Activated CD8-positive, alpha-beta memory T cell treated with anti-CD3 and anti-CD28 coated beads, Interleukin-2, amount 50 U/mL, for 4 hours (primary cell): ENCODE measurements at regions not wholly inside any gene's neighbourhood (a gene's known extent, or its start where the extent isn't known, plus 50 kb on each side); places are given as distances from the start of the nearest gene placed in this dataset.

Experiments
- DNase-seq: peaks from one replicate; pipeline ENCODE4 v3.0.0-alpha.2; 2020

- DNase-seq: no peak
These were observed 393.9 kb upstream of the CFAP20DC start for GRCh38 chr3:59443618-59444293.

- DNase-seq: no peak
These were observed 392.2 kb upstream of the CFAP20DC start for GRCh38 chr3:59442046-59442445.

GRCh38 chr3:59440285-59441028, 390.6 kb upstream of the CFAP20DC start:
- DNase-seq: no peak

GRCh38 chr3:59438492-59438891, 388.7 kb upstream of the CFAP20DC start:
- DNase-seq: no peak

GRCh38 chr3:59436164-59436958, 386.5 kb upstream of the CFAP20DC start:
- DNase-seq: no peak

- no peak for DNase-seq
These were observed 383.7 kb upstream of the CFAP20DC start for GRCh38 chr3:59433546-59433945.

GRCh38 chr3:59432665-59433064, 382.8 kb upstream of the CFAP20DC start:
- no peak for DNase-seq

- DNase-seq: no peak
These were observed 380.5 kb upstream of the CFAP20DC start for GRCh38 chr3:59430341-59430740.

- no peak for DNase-seq
These were observed 379.4 kb upstream of the CFAP20DC start for GRCh38 chr3:59429198-59429597.

- no peak for DNase-seq
These were observed 377.2 kb upstream of the CFAP20DC start for GRCh38 chr3:59426821-59427565.

- DNase-seq: peak; percentile 57
These were observed 376.1 kb upstream of the CFAP20DC start for GRCh38 chr3:59425942-59426341.

GRCh38 chr3:59425371-59425770, 375.5 kb upstream of the CFAP20DC start:
- DNase-seq: no peak

- DNase-seq: no peak
These were observed 374.6 kb upstream of the CFAP20DC start for GRCh38 chr3:59424268-59425010.

GRCh38 chr3:59423707-59424106, 373.9 kb upstream of the CFAP20DC start:
- DNase-seq: no peak

GRCh38 chr3:59422312-59422711, 372.5 kb upstream of the CFAP20DC start:
- no peak for DNase-seq

- DNase-seq: no peak
These were observed 369.0 kb upstream of the CFAP20DC start for GRCh38 chr3:59418836-59419235.

GRCh38 chr3:59412516-59412915, 362.7 kb upstream of the CFAP20DC start:
- no peak for DNase-seq

- DNase-seq: no peak
These were observed 361.9 kb upstream of the CFAP20DC start for GRCh38 chr3:59411694-59412093.

GRCh38 chr3:59411186-59411585, 361.4 kb upstream of the CFAP20DC start:
- no peak for DNase-seq

- no peak for DNase-seq
These were observed 358.3 kb upstream of the CFAP20DC start for GRCh38 chr3:59408047-59408624.

- no peak for DNase-seq
These were observed 357.6 kb upstream of the CFAP20DC start for GRCh38 chr3:59407425-59407824.

GRCh38 chr3:59406943-59407342, 357.1 kb upstream of the CFAP20DC start:
- no peak for DNase-seq
